ENCODE measurements at regions not wholly inside any gene's neighbourhood (a gene's known extent, or its start where the extent isn't known, plus 50 kb on each side); places are given as distances from the start of the nearest gene placed in this dataset.

DNA sequence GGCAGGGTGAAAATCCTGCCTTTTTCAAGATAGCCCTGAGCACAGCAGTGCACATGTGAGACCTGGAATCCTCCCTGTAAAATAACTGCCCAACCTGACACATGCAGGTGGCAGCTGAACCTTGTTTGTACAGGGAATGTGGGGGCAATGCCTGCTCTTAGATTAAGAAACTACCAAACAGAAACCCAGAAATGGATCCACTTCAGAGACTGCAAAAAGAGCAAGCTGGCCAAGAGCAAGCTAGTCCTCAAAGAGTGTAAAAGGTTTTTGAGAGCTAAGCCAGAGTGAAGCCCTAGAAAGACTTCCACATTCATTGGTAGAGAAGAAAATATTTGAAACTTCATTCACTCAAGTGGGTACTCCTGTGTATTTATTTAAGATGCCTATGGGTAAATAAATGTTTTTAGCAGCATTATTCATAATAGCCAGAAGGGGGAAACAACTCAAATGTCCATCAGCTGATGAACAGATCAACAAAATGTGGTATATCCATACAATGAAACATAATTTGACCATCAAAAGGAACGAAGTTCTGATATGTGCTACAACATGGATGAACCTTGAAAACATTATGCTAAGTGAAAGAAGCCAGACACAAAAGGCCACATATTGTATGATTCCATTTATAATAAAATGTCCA, 96.0 kb upstream of the TSC22D2 start (continued):
- TF ChIP-seq ZNF121 (CRISPR knock-in tag; IDR thresholded peaks at IDR 0.05) (no peak), GABPB1 (CRISPR knock-in tag; IDR thresholded peaks at IDR 0.05) (no peak), FOXP1 (CRISPR knock-in tag; IDR thresholded peaks at IDR 0.05; ENCODE audit: borderline replicate concordance) (no peak), CREB1 (CRISPR knock-in tag; IDR thresholded peaks at IDR 0.05) (no peak), OVOL2 (CRISPR knock-in tag; IDR thresholded peaks at IDR 0.05; ENCODE audit: borderline replicate concordance) (no peak), JUN (CRISPR knock-in tag; IDR thresholded peaks at IDR 0.05) (no peak), NR2C2 (CRISPR knock-in tag; IDR thresholded peaks at IDR 0.05) (no peak)
- TF ChIP-seq, protein P1, sequence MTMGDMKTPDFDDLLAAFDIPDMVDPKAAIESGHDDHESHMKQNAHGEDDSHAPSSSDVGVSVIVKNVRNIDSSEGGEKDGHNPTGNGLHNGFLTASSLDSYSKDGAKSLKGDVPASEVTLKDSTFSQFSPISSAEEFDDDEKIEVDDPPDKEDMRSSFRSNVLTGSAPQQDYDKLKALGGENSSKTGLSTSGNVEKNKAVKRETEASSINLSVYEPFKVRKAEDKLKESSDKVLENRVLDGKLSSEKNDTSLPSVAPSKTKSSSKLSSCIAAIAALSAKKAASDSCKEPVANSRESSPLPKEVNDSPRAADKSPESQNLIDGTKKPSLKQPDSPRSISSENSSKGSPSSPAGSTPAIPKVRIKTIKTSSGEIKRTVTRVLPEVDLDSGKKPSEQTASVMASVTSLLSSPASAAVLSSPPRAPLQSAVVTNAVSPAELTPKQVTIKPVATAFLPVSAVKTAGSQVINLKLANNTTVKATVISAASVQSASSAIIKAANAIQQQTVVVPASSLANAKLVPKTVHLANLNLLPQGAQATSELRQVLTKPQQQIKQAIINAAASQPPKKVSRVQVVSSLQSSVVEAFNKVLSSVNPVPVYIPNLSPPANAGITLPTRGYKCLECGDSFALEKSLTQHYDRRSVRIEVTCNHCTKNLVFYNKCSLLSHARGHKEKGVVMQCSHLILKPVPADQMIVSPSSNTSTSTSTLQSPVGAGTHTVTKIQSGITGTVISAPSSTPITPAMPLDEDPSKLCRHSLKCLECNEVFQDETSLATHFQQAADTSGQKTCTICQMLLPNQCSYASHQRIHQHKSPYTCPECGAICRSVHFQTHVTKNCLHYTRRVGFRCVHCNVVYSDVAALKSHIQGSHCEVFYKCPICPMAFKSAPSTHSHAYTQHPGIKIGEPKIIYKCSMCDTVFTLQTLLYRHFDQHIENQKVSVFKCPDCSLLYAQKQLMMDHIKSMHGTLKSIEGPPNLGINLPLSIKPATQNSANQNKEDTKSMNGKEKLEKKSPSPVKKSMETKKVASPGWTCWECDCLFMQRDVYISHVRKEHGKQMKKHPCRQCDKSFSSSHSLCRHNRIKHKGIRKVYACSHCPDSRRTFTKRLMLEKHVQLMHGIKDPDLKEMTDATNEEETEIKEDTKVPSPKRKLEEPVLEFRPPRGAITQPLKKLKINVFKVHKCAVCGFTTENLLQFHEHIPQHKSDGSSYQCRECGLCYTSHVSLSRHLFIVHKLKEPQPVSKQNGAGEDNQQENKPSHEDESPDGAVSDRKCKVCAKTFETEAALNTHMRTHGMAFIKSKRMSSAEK (CRISPR knock-in tag; IDR thresholded peaks at IDR 0.05; ENCODE audit: borderline replicate concordance), result no peak

DNA sequence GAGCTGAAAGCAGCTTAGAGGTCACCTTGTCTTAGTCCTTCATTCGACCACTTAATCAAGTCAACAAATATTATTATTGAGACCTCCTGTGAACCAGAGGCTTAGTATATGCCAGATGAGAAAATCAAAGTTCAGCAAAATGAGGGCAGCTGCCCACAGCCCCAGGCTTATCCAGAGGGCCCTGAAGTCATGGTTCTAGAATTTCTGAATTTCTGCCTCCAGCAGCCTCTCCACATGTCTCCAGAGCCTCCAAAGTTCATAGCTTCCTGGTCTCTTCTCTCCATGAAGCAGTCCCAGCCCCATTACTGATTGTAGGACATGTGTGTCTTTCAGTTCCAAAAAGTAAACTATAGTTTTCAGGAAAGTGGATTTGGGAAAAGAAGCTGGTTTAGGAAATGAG, 96.9 kb upstream of the TSC22D2 start:
- TF ChIP-seq KAT7 (CRISPR knock-in tag; IDR thresholded peaks at IDR 0.05; ENCODE audit: borderline replicate concordance) (no peak), ZNF317 (CRISPR knock-in tag; IDR thresholded peaks at IDR 0.05; ENCODE audit: borderline replicate concordance, low read depth) (no peak), SMAD4 (CRISPR knock-in tag; IDR thresholded peaks at IDR 0.05) (no peak), GTF2I (CRISPR knock-in tag; conservative IDR thresholded peaks at IDR 0.05) (no peak), MYBL2 (CRISPR knock-in tag; IDR thresholded peaks at IDR 0.05) (no peak), ZNF423 (CRISPR knock-in tag; IDR thresholded peaks at IDR 0.05) (no peak), PRRX2 (CRISPR knock-in tag; IDR thresholded peaks at IDR 0.05) (no peak), HMGA2 (CRISPR knock-in tag; IDR thresholded peaks at IDR 0.05) (no peak), ETV6 (CRISPR knock-in tag; IDR thresholded peaks at IDR 0.05) (no peak), ZNF232 (CRISPR knock-in tag; IDR thresholded peaks at IDR 0.05) (no peak), ZNF671 (CRISPR knock-in tag; IDR thresholded peaks at IDR 0.05) (no peak), GRHL2 (CRISPR knock-in tag; IDR thresholded peaks at IDR 0.05; ENCODE audit: insufficient replicate concordance, severe bottlenecking) (no peak), ZNF121 (CRISPR knock-in tag; IDR thresholded peaks at IDR 0.05) (no peak), CREM (CRISPR knock-in tag; IDR thresholded peaks at IDR 0.05) (no peak), NFYB (CRISPR knock-in tag; conservative IDR thresholded peaks at IDR 0.05; ENCODE audit: low read depth) (no peak), CREB1 (CRISPR knock-in tag; IDR thresholded peaks at IDR 0.05) (no peak)
- TF ChIP-seq, protein P2, sequence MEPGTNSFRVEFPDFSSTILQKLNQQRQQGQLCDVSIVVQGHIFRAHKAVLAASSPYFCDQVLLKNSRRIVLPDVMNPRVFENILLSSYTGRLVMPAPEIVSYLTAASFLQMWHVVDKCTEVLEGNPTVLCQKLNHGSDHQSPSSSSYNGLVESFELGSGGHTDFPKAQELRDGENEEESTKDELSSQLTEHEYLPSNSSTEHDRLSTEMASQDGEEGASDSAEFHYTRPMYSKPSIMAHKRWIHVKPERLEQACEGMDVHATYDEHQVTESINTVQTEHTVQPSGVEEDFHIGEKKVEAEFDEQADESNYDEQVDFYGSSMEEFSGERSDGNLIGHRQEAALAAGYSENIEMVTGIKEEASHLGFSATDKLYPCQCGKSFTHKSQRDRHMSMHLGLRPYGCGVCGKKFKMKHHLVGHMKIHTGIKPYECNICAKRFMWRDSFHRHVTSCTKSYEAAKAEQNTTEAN (CRISPR knock-in tag; IDR thresholded peaks at IDR 0.05), result no peak
- TF ChIP-seq, protein P3, sequence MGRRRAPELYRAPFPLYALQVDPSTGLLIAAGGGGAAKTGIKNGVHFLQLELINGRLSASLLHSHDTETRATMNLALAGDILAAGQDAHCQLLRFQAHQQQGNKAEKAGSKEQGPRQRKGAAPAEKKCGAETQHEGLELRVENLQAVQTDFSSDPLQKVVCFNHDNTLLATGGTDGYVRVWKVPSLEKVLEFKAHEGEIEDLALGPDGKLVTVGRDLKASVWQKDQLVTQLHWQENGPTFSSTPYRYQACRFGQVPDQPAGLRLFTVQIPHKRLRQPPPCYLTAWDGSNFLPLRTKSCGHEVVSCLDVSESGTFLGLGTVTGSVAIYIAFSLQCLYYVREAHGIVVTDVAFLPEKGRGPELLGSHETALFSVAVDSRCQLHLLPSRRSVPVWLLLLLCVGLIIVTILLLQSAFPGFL (CRISPR knock-in tag; IDR thresholded peaks at IDR 0.05; ENCODE audit: borderline replicate concordance), result no peak
- TF ChIP-seq, protein P4, sequence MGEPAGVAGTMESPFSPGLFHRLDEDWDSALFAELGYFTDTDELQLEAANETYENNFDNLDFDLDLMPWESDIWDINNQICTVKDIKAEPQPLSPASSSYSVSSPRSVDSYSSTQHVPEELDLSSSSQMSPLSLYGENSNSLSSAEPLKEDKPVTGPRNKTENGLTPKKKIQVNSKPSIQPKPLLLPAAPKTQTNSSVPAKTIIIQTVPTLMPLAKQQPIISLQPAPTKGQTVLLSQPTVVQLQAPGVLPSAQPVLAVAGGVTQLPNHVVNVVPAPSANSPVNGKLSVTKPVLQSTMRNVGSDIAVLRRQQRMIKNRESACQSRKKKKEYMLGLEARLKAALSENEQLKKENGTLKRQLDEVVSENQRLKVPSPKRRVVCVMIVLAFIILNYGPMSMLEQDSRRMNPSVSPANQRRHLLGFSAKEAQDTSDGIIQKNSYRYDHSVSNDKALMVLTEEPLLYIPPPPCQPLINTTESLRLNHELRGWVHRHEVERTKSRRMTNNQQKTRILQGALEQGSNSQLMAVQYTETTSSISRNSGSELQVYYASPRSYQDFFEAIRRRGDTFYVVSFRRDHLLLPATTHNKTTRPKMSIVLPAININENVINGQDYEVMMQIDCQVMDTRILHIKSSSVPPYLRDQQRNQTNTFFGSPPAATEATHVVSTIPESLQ (CRISPR knock-in tag; IDR thresholded peaks at IDR 0.05), result no peak
- H3K4me1 Mint-ChIP-seq, result peaks cover 16% of the 10 kb centered on the region
- no peak overlapping the region for H3K27ac Mint-ChIP-seq
- H3K4me3 Mint-ChIP-seq, result no peak overlapping the region
- DNase-seq (ENCODE audit: low spot score) (no peak), ATAC-seq (no peak)
- H3K27me3 Mint-ChIP-seq (ENCODE audit: low read depth), result no peaks in the 10 kb centered on the region
- no peaks in the 10 kb centered on the region for H3K36me3 Mint-ChIP-seq
- CTCF ChIA-PET, result no interaction called here
- POLR2A ChIA-PET, result no interaction called here
- no peaks in the 10 kb centered on the region for H3K9me3 Mint-ChIP-seq
